ENCODE measurements at regions not wholly inside any gene's neighbourhood (a gene's known extent, or its start where the extent isn't known, plus 50 kb on each side); places are given as distances from the start of the nearest gene placed in this dataset.

DNA sequence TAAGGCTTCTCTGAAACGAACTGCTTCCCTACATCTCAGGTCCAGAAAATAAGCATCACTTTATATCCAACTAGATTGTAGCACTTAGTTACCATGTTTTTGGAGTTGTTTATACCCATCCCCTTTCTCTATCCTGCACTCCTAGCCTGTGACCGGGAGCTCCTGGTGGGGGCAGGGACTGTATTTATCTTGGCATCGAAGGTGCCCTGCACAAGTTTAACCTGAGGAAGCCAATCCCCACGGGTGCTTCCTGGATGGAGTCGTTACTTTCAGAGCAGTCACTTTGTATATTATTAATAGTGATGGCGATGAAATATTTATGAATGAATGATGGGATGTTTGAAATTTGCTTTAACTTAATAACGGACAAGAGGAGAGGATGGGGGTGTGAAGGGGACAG lies 73.9 kb downstream of the KLHDC7A start:
- peaks cover 0 to 16% (median 6%) of the 10 kb centered on the region in 4 experiments; a peak in 5 of 7 replicates for H3K4me1 ChIP-seq (replicated peaks in 1 of 4; ENCODE audit: control insufficient read depth in 3 of 4, insufficient read depth in 4 of 4, low read length in 3 of 4)
- POLR2A ChIA-PET (ENCODE audit: partially characterized antibody) = interaction anchor here (1.8 kb wide), 1 partner anchor 18 kb away, joined by 3 read pairs; no protein-coding TSS in a partner anchor
- H3K27me3 ChIP-seq (replicated peaks in 1 of 4; ENCODE audit: control insufficient read depth in 3 of 4, extremely low read depth in 1 of 4, insufficient read depth in 3 of 4, low read length in 3 of 4) = peaks cover 0 to 5% (median 0%) of the 10 kb centered on the region in 4 experiments; a peak in 3 of 7 replicates
- no peak overlapping the region for H2BK5ac ChIP-seq (ENCODE audit: low read depth, low read length)
- no peak overlapping the region for H3K18ac ChIP-seq (ENCODE audit: extremely low read depth, low read length)
- no peaks in the 10 kb centered on the region for H3K9me3 ChIP-seq (ENCODE audit: insufficient read depth in 2 of 2, low read depth in 1 of 2, low read length in 1 of 2)
- no peak overlapping the region for H3K23ac ChIP-seq (ENCODE audit: insufficient read length)
- no peak overlapping the region for H3K9ac ChIP-seq (replicated peaks in 1 of 4; ENCODE audit: extremely low read depth in 1 of 4, low read depth in 3 of 4, low read length in 3 of 4)
- no peaks in the 10 kb centered on the region for H3K36me3 ChIP-seq (ENCODE audit: control insufficient read depth in 2 of 4, insufficient read depth in 4 of 4, low read length in 3 of 4)
- H3K79me2 ChIP-seq (ENCODE audit: control insufficient read depth in 1 of 2, insufficient read depth in 2 of 2, low read length in 2 of 2) = no peaks in the 10 kb centered on the region
- H4K5ac ChIP-seq (ENCODE audit: insufficient read length, low read depth, low read length) = no peak overlapping the region
- DNase-seq (ENCODE audit: low read depth in 1 of 2, low spot score in 2 of 2) (no peak), FAIRE-seq (no peak)
- no peak overlapping the region for H3K4me3 ChIP-seq (ENCODE audit: extremely low read depth in 1 of 4, insufficient read depth in 2 of 4, low read depth in 3 of 4, low read length in 4 of 4)
- no peak overlapping the region for H4K8ac ChIP-seq (ENCODE audit: extremely low read depth, insufficient read depth, low read length)
- H2BK120ac ChIP-seq (replicated peaks; ENCODE audit: low read depth, low read length) = no peak overlapping the region
- H3K79me1 ChIP-seq (ENCODE audit: low read depth, low read length) = no peaks in the 10 kb centered on the region
- CTCF ChIA-PET (ENCODE audit: partially characterized antibody) = interaction anchor here (0.6 to 50.4 kb wide), 12 partner anchors 11 to 513 kb away, joined by 3 to 984 read pairs (median 3); partner anchors contain the start of gene KLHDC7A
- H3K23me2 ChIP-seq (ENCODE audit: low read depth, low read length) = peaks cover 5% of the 10 kb centered on the region; the same call in 1 of the 2 replicates
- no peak for TF ChIP-seq RAD21 (IDR thresholded peaks at IDR 0.05 in 1 of 2, conservative IDR thresholded peaks at IDR 0.05 in 1 of 2; ENCODE audit: low read depth in 2 of 2, low read length in 2 of 2)
- TF ChIP-seq NRF1 (IDR thresholded peaks at IDR 0.05; ENCODE audit: low read depth, low read length) = no peak
- no peak for TF ChIP-seq ASH2L (IDR thresholded peaks at IDR 0.05; ENCODE audit: low read length)
- TF ChIP-seq, protein P1, sequence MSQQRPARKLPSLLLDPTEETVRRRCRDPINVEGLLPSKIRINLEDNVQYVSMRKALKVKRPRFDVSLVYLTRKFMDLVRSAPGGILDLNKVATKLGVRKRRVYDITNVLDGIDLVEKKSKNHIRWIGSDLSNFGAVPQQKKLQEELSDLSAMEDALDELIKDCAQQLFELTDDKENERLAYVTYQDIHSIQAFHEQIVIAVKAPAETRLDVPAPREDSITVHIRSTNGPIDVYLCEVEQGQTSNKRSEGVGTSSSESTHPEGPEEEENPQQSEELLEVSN (IDR thresholded peaks at IDR 0.05) = no peak
- TF ChIP-seq, protein P2, sequence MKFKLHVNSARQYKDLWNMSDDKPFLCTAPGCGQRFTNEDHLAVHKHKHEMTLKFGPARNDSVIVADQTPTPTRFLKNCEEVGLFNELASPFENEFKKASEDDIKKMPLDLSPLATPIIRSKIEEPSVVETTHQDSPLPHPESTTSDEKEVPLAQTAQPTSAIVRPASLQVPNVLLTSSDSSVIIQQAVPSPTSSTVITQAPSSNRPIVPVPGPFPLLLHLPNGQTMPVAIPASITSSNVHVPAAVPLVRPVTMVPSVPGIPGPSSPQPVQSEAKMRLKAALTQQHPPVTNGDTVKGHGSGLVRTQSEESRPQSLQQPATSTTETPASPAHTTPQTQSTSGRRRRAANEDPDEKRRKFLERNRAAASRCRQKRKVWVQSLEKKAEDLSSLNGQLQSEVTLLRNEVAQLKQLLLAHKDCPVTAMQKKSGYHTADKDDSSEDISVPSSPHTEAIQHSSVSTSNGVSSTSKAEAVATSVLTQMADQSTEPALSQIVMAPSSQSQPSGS (IDR thresholded peaks at IDR 0.05; ENCODE audit: low read length) = no peak
- TF ChIP-seq TBP (IDR thresholded peaks at IDR 0.05; ENCODE audit: low read depth, low read length) = no peak
- TF ChIP-seq TAF7 (optimal IDR thresholded peaks at IDR 0.05; ENCODE audit: borderline replicate concordance, low read depth, low read length) = no peak
- no peak for TF ChIP-seq NANOG (IDR thresholded peaks at IDR 0.05; ENCODE audit: insufficient read depth, low read depth, low read length, poor library complexity, severe bottlenecking)
- TF ChIP-seq ZNF274 (IDR thresholded peaks at IDR 0.05; ENCODE audit: borderline replicate concordance, extremely low read depth, low read length) = no peak
- no peak overlapping the region for H2BK12ac ChIP-seq (ENCODE audit: low read depth, low read length)
- H3K4me2 ChIP-seq (ENCODE audit: insufficient read depth in 1 of 2, low read depth in 2 of 2, low read length in 2 of 2) = no peak overlapping the region
- H4K91ac ChIP-seq (replicated peaks; ENCODE audit: insufficient read length, low read length) = no peak overlapping the region
- H2BK20ac ChIP-seq (ENCODE audit: low read length) = no peak overlapping the region
- H3K27ac ChIP-seq (ENCODE audit: low read depth, low read length) = no peak overlapping the region
- H3K56ac ChIP-seq (replicated peaks; ENCODE audit: insufficient read length, low read depth, low read length) = no peak overlapping the region
- no peak overlapping the region for H3K14ac ChIP-seq (ENCODE audit: insufficient read length)
- no peaks in the 10 kb centered on the region for H4K20me1 ChIP-seq (replicated peaks in 1 of 2; ENCODE audit: control insufficient read depth in 1 of 2, insufficient read depth in 2 of 2, low read length in 2 of 2)
- H3K4ac ChIP-seq (replicated peaks; ENCODE audit: insufficient read length, low read depth, low read length) = no peak overlapping the region
- WGBS, 2 experiments (ENCODE audit: extremely low coverage in 1 of 2, insufficient coverage in 1 of 2, insufficient read length in 1 of 2, insufficient replicate concordance in 2 of 2, low coverage in 1 of 2, low lambda C conversion rate in 2 of 2, missing lambda C conversion rate in 1 of 2) = 77 to 100% methylated on average over 2 to 7 of the region's 7 CpGs
- H2AFZ ChIP-seq (ENCODE audit: low read length) = no peak overlapping the region
- H2BK15ac ChIP-seq (ENCODE audit: low read length) = no peak overlapping the region
- H2AK5ac ChIP-seq (ENCODE audit: low read depth, low read length) = no peak overlapping the region
